NCI-H524 (cell line): ENCODE measurements at regions not wholly inside any gene's neighbourhood (a gene's known extent, or its start where the extent isn't known, plus 50 kb on each side); places are given as distances from the start of the nearest gene placed in this dataset.
"Not testable (repeated sequence)": the region's sequence is repeated elsewhere in the genome, so short reads cannot be mapped to it uniquely, and the experiment has no call there.

Experiments
- DNase-seq, 2 experiments: peaks; one replicate each; lab custom pipeline; 2025; lab: John Stamatoyannopoulos, UW

DNA sequence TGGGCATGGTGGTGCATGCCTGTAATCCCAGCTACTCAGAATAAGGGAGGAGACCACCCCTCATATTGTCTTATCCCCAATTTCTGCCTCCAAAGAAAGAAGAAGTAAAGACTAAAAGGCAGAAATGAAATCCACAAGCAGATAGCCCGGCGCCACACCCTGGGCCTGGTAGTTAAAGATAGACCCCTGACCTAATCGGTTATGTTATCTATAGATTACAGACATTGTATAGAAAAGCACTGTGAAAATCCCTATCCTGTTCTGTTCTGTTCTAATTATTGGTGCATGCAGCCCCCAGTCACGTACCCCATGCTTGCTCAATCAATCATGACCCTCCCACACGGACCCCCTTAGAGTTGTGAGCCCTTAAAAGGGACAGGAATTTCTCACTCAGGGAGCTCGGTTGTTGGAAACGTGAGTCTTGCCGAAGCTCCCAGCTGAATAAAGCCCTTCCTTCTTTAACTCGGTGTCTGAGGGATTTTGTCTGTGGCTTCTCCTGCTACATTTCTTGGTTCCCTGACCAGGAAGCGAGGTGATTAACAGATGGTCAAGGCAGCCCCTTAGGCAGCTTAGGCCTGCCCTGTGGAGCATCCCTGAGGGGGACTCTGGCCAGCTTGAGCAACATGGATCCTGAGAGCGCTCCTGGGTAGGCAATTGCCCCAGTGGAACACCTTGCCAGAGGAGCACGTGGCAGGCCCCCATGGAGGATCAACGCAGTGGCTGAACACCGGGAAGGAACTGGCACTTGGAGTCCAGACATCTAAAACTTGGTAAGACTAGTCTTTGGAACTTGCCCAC lies 188.7 kb upstream of the NDUFV2 start:
- not testable (repeated sequence) for DNase-seq

- not testable (repeated sequence) for DNase-seq
Observed at GRCh38 chr18:8914404-8915264, 187.9 kb upstream of the NDUFV2 start.

DNA sequence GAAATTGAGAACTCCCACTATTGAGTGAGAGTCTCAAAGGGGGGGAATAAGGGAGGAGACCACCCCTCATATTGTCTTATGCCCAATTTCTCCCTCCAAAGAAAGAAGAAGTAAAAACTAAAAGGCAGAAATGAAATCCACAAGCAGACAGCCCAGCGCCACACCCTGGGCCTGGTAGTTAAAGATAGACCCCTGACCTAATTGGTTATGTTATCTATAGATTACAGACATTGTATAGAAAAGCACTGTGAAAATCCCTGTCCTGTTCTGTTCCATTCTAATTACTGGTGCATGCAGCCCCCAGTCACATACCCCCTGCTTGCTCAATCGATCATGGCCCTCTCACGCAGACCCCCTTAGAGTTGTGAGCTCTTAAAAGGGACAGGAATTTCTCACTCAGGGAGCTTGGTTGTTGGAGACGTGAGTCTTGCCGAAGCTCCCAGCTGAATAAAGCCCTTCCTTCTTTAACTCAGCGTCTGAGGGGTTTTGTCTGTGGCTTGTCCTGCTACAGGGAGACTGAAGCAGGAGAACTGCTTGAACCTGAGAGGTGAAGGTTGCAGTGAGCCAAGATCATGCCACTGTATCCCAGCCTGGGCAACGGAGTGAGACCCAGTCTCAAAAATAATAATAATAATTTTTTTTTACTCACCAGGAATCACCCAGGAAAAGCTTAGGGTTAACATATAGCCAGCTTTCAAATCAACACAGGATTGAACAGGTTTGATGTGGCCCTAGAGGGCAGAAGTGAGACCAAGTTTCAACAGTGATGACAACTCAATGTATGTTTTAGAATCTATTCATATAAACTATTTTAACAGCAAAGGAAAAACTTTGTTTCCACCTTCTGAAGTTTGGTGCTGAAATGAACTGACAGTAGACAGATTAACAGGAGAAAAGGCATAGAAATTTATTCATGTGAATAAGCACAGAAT lies 181.4 kb upstream of the NDUFV2 start:
- DNase-seq = not testable (repeated sequence)

DNA sequence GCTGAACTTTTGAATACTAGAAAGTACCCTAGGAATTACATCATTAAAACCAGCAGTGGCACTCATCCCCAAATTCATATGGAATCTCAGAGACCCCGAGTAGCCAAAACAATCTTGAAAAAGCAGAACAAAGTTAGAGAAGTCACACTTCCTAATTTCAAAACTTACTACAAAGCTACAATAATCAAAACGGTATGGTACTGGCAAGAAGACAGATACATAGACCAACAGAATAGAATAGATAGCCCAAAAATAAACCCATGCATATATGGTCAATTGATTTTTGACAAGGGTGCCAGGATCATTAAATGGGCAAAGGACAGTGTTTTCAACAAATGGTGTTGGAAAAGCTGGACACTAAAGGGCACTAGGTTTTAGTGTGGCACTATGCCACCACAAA lies 176.0 kb upstream of the NDUFV2 start:
- no peak for DNase-seq

DNA sequence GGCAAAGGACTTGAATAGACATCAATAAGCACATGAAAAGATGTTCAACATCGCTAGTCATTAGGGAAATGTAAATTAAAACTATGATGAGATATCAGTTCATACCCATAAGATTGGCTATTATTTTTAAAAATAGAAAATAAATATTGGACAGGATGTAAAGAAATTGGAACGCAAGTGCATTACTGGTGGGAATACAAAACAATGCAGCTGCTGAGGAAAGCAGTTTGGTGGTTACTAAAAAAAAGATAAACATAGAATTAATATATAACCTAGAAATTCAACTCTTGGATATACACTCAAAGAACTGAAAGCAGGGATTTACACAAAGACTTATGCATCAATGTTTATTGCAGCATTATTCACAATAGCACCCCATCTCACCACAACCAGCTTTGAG lies 174.5 kb upstream of the NDUFV2 start:
- no peak for DNase-seq

- DNase-seq = no peak
Observed at GRCh38 chr18:8928847-8929780, 173.4 kb upstream of the NDUFV2 start.

GRCh38 chr18:8930990-8931616 lies 171.4 kb upstream of the NDUFV2 start:
- no peak for DNase-seq

DNA sequence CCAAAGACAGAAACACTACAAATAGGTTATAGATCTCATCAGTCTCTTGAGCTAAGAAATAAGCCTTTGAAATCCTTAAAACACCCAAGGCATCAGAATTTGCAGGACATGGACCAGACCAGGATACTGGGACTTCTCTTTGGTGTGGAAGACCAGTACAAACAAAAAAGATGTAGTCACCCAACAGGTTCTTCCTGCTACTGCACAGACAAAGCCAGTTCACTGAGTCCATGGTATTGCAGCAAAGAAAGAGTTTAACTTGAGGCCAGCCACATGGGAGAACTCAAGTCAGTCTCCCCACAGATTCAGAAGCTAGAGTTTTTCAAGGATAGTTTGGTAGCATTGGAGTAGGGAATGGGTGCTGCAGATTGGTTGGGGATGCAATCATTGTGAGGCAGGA lies 169.6 kb upstream of the NDUFV2 start:
- DNase-seq = no peak

DNA sequence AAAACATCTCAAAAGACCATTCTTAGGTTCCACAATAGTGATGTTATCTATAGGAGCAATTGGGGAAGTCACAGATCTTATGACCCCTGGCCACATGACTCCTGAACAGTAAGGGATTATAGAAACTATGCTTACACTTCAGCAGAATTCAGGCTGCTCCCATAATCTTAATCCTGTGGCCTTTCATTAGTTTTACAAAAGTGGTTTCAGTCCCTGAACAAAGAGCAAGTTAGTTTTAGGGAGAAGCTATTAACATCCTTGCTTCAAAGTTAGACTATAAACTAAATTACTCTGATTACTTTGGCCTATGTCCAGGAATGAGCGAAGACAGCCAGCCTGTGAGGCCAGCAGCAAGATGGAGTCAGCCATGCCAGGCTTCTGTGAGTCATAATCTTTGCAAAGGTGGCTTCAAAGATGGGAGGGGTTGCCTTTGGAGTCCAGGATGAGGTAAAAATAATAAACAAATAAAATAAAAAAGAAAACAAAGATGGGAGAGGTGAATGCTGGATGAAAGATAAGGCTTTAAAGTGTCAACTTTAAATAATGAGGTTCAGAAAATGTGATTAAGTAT lies 168.7 kb upstream of the NDUFV2 start:
- no peak for DNase-seq

DNA sequence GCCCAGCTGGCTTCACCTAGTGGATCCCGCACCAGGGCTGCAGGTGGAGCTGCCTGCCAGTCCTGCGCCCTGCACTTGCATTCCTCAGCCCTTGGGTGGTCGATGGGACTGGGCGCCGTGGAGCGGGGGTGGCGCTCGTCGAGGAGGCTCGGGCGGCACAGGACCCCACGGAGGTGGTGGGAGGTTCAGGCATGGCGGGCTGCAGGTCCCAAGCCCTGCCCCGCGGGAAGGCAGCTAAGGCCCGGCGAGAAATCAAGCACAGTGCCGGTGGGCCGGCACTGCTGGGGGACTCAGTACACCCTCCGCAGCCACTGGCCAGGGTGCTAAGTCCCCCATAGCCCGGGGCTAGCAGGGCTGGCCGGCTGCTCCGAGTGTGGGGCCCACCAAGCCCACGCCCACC lies 167.2 kb upstream of the NDUFV2 start:
- not testable (repeated sequence) for DNase-seq

DNA sequence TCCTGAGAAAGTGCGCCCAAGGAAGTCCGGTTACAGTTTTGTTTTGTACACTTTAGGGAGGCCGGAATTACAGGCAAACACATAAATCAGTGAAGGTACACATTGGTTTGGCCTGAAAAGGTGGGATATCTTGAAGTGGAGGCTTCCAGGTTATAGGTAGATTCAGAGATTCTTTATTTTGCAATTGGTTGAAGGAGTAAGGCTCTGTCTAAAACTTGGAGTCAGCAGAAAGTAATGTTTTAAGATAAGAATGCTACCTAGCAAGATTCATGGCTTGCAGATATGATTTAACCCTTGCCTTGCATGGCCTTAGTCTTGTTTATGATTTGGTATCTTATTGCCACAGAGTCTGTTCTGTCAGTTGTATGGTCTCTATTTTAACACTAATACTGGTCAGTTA lies 165.9 kb upstream of the NDUFV2 start:
- DNase-seq = no peak

- DNase-seq = no peak
Observed at GRCh38 chr18:8937160-8938094, 165.1 kb upstream of the NDUFV2 start.

- no peak for DNase-seq
Observed at GRCh38 chr18:8938817-8939216, 163.7 kb upstream of the NDUFV2 start.

DNA sequence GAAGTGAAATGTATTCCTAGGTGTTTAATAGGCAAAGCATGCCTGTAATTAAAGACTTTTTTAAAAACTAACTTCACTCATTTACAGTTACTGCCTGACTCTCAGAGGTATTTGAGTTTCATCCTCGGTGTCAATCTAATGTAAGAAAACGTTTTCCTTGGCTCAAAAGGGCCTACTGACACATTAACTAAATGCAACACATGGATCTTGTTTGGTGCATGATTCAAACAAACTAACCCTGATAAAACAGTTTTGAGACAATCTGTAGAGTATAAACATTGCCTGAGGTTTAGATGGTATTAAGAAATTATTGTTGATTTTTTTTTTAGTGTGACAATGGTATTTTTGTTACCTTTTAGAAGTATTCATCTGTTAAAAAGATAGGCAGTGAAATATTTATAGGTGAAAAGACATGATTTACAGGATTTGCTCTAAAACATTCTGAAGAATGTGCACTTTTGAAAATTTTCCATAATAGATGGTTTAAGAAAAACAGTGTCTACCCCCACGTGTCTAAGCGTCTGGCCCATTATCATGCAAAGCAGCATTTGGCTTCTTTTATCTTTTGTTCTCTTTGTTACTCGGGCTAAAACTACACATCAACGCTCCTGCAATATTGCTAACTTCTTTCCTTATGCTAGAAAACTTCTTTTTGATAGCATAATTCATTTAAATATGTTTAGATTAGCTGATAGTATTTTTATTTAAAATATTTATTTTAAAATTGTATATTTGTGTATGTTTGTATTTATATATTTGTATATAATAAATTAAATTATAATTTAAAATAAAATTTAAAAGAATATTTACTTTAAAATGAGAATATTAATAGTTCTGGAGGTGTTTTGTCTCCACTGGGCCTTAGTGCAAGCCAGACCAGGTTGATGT lies 160.2 kb upstream of the NDUFV2 start:
- DNase-seq = no peak

GRCh38 chr18:8942909-8943545 lies 159.5 kb upstream of the NDUFV2 start:
- DNase-seq = no peak

DNA sequence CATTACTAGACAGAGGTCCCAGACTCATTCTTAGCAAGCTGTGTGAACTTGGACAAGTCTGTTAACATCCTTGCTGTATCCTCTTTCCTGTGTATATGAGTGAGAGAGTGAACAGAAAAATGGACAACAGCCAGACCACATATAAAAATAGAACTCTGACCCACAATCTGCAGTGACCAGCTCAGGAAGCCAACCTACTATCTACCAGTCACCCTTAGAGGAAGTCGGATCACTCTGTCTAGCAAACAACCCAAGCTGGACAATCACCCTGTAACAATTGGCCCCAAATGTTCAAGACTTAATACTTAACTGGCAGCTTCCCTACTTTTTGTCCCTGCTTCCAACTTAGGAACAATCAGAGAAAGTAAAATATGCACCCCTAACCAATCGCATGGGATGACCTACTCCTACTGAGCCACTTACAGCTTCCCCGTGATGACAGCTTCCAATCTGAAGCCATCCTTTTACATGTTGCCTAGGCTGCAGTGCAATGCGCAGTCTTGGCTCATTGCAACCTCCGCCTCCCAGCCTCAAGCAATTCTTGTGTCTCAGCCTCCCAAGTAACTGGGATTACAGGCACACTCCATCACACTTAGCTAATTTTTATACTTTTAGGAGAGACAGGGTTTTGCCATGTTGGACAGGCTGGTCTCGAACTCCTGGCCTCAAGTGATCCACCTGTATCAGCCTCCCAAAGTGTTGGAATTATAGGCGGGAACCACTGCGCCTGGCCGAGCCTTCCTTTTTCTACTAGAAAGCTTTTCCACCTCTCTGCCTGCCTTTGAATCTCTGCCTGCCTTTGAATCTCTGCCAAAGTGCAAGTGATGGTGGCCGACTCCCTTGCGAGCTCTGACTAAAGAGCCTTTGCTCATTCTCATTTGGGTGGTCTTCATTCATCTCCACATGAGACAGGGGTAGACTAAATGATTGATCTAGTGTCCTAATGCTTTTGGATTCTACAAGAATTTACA lies 158.3 kb upstream of the NDUFV2 start:
- no peak for DNase-seq
